Cardiac fibroblast (primary cell): ENCODE measurements at regions not wholly inside any gene's neighbourhood (a gene's known extent, or its start where the extent isn't known, plus 50 kb on each side); places are given as distances from the start of the nearest gene placed in this dataset.

Source experiments
- DNase-seq, 2 donors: peaks; one replicate each; pipeline versions ENCODE4 v3.0.0 to v3.0.0-alpha.2; 2010; ENCODE audit warnings: low read depth in 2 of 2
- H3K4me3 ChIP-seq, 2 donors: replicated peaks in 1 of 2; 1 replicate in 1 of 2; 2 replicates in 1 of 2; pipeline ENCODE4 v1.5.1; 2011; ENCODE audit warnings: low read depth in 2 of 2, low read length in 2 of 2, mild to moderate bottlenecking in 2 of 2, moderate library complexity in 1 of 2
- CTCF ChIP-seq: IDR thresholded peaks from one replicate; pipeline ENCODE4 v1.5.1; 2011; ENCODE audit warnings: low read depth, mild to moderate bottlenecking, low read length, inconsistent platforms

- no peak overlapping the region for H3K4me3 ChIP-seq
- DNase-seq = no peak
- no peak for TF ChIP-seq CTCF
Measured at GRCh38 chr1:81700728-81701470, 99.8 kb upstream of the ADGRL2 start.

GRCh38 chr1:81699234-81699633 is 101.5 kb upstream of the ADGRL2 start:
- no peak overlapping the region for H3K4me3 ChIP-seq
- peak; percentile 63 to 96 for DNase-seq
- no peak for TF ChIP-seq CTCF

- TF ChIP-seq CTCF = no peak
- H3K4me3 ChIP-seq = no peak overlapping the region
- DNase-seq = peak; percentile 84 to 96
Measured at GRCh38 chr1:81695741-81696140, 105.0 kb upstream of the ADGRL2 start.

GRCh38 chr1:81693316-81693715 is 107.4 kb upstream of the ADGRL2 start:
- no peak overlapping the region for H3K4me3 ChIP-seq
- TF ChIP-seq CTCF = no peak
- no peak for DNase-seq

- DNase-seq = peak in 1 of 2 donors; percentile 33
- H3K4me3 ChIP-seq = no peak overlapping the region
- no peak for TF ChIP-seq CTCF
Measured at GRCh38 chr1:81690676-81691453, 109.9 kb upstream of the ADGRL2 start.

GRCh38 chr1:81689531-81689941 is 111.2 kb upstream of the ADGRL2 start:
- DNase-seq = peak; percentile 71 to 86
- no peak overlapping the region for H3K4me3 ChIP-seq
- TF ChIP-seq CTCF = no peak
